Vagina (tissue), 2 donors: ENCODE measurements at regions not wholly inside any gene's neighbourhood (a gene's known extent, or its start where the extent isn't known, plus 50 kb on each side); places are given as distances from the start of the nearest gene placed in this dataset.

ENCODE experiments used
- CTCF ChIP-seq, 3 experiments: fragments of 450-650 bp in 2 of 3; fragments of 200-600 bp in 1 of 3; sonication (generic) in 1 of 3; IDR thresholded peaks; one replicate each; pipeline ENCODE4 v1.5.1; 2017 to 2019; ENCODE audit warnings: antibody characterized with exemption in 3 of 3, mild to moderate bottlenecking in 2 of 3, moderate library complexity in 2 of 3
- POLR2A ChIP-seq, 2 donors: fragments of 450-650 bp; IDR thresholded peaks; one replicate each; pipeline ENCODE4 v1.6.1; 2017; ENCODE audit warnings: antibody characterized with exemption in 2 of 2, mild to moderate bottlenecking in 2 of 2, moderate library complexity in 2 of 2
- POLR2AphosphoS5 ChIP-seq, 2 donors: sonication (generic); formaldehyde crosslinking; IDR thresholded peaks; one replicate each; pipeline ENCODE4 v1.9.0; 2017; ENCODE audit warnings: antibody characterized with exemption in 2 of 2, mild to moderate bottlenecking in 2 of 2, low read depth in 1 of 2; ENCODE audit not compliant: insufficient read depth in 1 of 2

DNA sequence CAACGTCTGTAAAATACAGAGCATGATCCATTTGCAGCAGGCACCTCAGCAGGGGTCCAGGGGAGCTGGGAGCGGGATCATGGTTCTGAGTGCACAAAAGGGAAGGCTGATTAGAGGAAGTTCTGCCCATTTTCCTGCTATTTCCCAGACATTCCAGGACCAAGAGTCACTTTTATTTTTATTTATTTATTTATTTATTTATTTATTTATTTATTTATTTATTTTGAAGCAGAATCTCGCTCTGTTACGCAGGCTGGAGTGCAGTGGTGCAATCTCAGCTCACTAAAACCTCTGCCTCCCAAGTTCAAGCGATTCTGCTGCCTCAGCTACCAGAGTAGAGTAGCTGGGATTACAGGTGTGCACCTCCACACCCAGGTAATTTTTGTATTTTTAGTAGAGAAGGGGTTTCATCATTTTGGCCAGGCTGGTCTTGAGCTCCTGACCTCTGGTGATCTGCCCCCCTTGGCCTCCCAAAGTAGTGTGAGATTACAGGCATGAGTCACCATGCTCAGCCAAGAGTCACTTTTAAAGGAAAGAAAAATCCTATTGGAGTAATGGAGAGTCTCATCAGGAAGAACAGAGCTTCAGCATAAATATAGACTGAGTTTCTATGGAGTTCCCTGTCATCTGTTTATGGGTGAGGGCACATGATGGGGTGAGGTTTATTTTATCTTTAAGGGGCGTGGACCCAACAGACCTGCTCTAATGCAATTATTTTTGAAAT, 355.2 kb downstream of the HAPSTR1 start:
- TF ChIP-seq CTCF (IDR thresholded peaks at IDR 0.05) (no peak), POLR2A (IDR thresholded peaks at IDR 0.05) (no peak), POLR2AphosphoS5 (IDR thresholded peaks at IDR 0.05; ENCODE audit: insufficient read depth in 1 of 2, low read depth in 1 of 2) (no peak)
